Cardiac fibroblast (primary cell): ENCODE measurements at regions not wholly inside any gene's neighbourhood (a gene's known extent, or its start where the extent isn't known, plus 50 kb on each side); places are given as distances from the start of the nearest gene placed in this dataset.

Source experiments
- DNase-seq, 2 donors: peaks; one replicate each; pipeline versions ENCODE4 v3.0.0 to v3.0.0-alpha.2; 2010; ENCODE audit warnings: low read depth in 2 of 2
- H3K4me3 ChIP-seq, 2 donors: replicated peaks in 1 of 2; 1 replicate in 1 of 2; 2 replicates in 1 of 2; pipeline ENCODE4 v1.5.1; 2011; ENCODE audit warnings: low read depth in 2 of 2, low read length in 2 of 2, mild to moderate bottlenecking in 2 of 2, moderate library complexity in 1 of 2
- CTCF ChIP-seq: IDR thresholded peaks from one replicate; pipeline ENCODE4 v1.5.1; 2011; ENCODE audit warnings: low read depth, mild to moderate bottlenecking, low read length, inconsistent platforms

DNA sequence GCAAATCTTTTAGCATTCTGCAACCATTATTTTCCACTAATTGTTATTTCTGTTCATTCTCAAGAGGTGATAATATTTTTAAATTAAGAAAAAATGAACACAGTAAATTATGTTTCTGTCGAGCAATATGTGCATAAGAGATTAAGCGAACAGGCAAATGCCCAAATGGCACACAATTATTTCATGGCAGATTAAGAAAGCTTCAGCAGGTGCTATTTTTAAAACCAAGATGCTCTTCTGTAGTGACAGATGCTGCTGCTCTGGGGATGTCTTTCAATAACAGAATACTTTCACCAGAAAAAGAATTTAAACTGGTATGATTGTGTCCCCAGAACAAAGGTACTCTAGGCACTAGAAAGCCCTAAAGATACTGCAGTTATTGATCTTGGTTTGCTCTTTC, 412.7 kb upstream of the SORCS1 start:
- DNase-seq: no peak
- no peak for TF ChIP-seq CTCF
- no peak overlapping the region for H3K4me3 ChIP-seq

DNA sequence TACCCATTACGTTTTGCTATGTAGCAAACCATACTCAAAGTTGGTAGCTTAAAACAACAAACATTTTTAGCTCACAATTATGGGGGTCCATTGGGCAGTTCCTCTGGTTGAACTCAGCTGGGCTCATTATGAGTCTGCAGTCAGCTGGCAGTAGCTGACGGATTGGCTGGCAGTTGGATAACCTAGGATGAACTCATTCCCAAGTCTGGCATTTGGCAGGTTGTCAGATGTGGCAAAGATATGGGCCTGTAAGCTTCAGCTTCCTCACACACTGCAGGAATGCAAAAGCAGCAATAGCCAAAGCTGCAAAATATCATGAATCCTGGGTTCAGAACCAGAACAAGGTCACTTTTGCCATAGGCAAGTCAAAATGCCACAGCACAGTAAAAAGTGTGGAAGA, 412.2 kb upstream of the SORCS1 start:
- H3K4me3 ChIP-seq: no peak overlapping the region
- no peak for TF ChIP-seq CTCF
- DNase-seq: peak in 1 of 2 donors; percentile 18

GRCh38 chr10:107565014-107565413, 400.5 kb upstream of the SORCS1 start:
- no peak overlapping the region for H3K4me3 ChIP-seq
- TF ChIP-seq CTCF: no peak
- no peak for DNase-seq

GRCh38 chr10:107561136-107561650, 396.7 kb upstream of the SORCS1 start:
- H3K4me3 ChIP-seq: no peak overlapping the region
- no peak for TF ChIP-seq CTCF
- DNase-seq: peak in 1 of 2 donors; percentile 33

DNA sequence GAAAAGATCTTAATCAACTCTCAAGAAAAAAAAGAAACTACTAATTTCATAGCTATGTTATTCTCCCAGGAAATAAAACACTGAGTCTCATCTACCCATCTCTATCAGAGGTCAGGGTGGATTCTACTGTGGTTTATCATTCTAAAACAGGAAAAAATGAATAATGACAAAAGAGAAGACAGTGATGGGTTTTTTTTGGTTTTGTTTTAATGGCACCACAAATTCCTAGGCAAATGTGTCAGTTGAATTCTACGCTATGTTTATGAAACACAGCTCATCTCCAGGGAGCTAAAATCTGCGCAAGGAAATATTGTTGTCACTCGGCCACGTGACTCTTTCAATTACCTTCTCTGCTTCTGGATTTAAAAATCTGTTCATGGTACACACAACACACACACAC, 393.4 kb upstream of the SORCS1 start:
- no peak for TF ChIP-seq CTCF
- no peak overlapping the region for H3K4me3 ChIP-seq
- no peak for DNase-seq

GRCh38 chr10:107554333-107554732, 389.8 kb upstream of the SORCS1 start:
- H3K4me3 ChIP-seq: no peak overlapping the region
- TF ChIP-seq CTCF: no peak
- no peak for DNase-seq

DNA sequence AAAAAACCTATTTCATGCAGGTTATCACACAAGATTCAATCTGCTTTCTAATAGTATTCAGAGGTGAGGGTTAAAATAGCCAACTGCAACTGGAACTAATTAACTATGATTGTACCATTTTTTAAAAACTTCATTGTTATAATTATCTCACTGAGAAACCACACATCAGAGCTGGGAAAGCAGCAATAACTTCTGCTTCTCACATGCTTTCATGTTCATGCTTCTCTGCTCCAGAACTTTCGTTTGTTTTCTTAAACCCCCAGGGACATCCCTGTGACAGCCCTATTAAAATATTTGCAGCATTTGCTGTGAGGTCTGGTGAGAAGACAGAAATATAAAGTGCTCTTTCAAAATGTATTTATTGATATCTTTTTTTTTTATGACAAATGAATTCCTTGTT, 389.0 kb upstream of the SORCS1 start:
- no peak for TF ChIP-seq CTCF
- H3K4me3 ChIP-seq: no peak overlapping the region
- peak; percentile 27 to 81 for DNase-seq
